T-helper 2 cell (primary cell): ENCODE measurements at regions not wholly inside any gene's neighbourhood (a gene's known extent, or its start where the extent isn't known, plus 50 kb on each side); places are given as distances from the start of the nearest gene placed in this dataset.
A peak's percentile ranks its signal among the peaks of the same experiment; 100 is the strongest.

Source experiments
- DNase-seq, 5 experiments: peaks; one replicate each; pipeline versions ENCODE4 v3.0.0 to v3.0.0-alpha.2; 2012 to 2022

- no peak for DNase-seq
Observed at GRCh38 chr5:157925786-157926671, 67.1 kb upstream of the CLINT1 start.

GRCh38 chr5:157924931-157925729, 66.2 kb upstream of the CLINT1 start:
- no peak for DNase-seq

GRCh38 chr5:157924490-157924889, 65.5 kb upstream of the CLINT1 start:
- no peak for DNase-seq

DNA sequence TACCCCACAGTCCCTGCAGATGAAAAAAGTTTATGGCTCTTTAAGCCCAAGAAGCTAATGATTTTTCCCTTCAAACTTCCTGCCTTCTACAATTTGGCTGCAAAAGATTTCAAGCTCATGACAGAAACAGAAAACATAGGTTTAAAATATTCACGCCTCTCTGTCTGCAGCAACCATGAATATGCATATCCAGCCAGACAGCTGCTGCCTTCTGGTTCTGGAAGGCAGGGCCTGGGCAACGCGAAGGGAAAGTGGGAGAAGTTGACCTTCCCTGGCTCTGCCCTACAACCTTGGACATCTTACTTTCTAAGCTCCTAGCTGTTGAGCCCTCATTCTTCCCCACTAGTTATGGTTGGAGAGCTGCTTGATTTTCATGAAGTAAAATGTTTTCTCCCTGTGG, 64.8 kb upstream of the CLINT1 start:
- no peak for DNase-seq

DNA sequence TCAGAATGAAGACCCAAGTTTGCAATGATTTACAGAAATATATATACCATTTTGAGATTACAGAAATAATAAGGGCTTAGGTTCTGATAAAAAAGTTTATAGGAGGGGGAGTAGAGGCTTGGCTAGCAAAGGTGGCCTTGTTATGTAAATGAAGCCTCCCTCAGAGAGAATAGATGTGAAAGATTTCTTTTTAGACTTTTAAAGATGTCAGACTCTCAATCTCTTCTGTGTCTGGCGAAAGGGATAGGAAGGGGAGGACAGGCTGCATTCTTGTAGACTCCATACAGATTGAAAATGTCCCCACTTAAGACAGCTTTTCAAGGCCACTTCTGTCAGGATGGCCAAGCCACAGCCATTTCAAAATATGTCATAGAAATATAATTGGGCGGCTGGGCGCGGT, 63.1 kb upstream of the CLINT1 start:
- no peak for DNase-seq

GRCh38 chr5:157920828-157921170, 61.9 kb upstream of the CLINT1 start:
- no peak for DNase-seq

DNA sequence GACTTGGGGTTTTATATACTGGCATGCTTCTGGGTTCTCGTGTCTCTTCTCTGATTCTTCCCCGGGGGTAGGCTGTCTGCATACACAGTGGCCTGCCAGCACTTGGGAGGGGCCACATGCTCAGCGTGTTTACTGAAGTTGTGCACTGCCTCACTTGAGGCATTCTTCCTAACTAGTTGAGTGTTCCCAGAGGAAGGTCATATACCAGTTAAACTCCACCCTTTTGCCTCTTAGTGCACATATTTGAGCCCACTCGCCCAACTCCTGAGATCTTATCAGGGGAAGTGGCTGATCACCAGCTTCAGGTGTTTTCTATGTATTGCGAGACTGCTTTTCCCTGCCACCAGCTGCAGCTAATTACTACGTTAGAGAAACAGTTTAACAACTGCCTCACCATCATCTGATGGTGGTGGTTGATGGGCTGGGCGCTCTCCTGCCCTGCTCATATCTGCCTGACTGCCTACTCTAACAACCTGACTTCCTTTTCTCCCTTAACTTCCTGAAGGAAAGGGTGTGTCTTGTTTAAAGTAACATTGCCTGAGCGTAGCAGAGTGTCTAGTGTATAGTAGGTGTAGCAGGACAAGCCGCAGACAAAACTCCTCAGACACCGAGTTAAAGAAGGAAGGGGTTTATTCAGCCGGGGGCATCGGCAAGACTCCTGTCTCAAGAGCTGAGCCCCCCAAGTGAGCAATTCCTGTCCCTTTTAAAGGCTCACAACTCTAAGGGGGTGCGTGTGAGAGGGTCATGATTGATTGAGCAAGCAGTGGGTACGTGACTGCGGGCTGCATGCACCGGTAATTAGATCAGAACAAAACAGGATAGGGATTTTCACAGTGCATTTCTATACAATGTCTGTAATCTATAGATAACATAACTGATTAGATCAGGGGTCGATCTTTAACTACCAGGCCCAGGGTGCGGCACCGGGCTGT, 60.1 kb upstream of the CLINT1 start:
- DNase-seq = peak in 1 of 5 experiments; percentile 72

- DNase-seq = peak; percentile 12 to 80 (median 37)
Observed at GRCh38 chr5:157917899-157918809, 59.2 kb upstream of the CLINT1 start.

DNA sequence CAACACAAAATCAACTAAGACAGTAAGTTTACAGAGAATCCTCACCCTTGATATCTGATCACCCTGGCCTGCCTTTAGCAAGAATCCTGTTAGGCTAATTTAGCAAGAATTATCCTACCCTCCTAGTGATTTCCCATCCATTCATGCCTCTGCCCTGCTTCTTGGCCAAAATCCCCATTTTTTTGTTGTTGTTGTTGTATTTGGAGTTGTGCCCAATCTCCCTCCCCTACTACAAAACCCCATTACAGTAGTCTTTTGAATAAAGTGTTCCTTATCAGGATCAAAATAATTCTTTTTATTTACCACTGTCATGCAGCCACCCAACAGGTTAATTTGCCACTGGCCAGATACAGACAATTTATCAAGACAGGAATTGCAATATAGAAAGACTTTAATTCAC, 58.5 kb upstream of the CLINT1 start:
- DNase-seq = no peak

DNA sequence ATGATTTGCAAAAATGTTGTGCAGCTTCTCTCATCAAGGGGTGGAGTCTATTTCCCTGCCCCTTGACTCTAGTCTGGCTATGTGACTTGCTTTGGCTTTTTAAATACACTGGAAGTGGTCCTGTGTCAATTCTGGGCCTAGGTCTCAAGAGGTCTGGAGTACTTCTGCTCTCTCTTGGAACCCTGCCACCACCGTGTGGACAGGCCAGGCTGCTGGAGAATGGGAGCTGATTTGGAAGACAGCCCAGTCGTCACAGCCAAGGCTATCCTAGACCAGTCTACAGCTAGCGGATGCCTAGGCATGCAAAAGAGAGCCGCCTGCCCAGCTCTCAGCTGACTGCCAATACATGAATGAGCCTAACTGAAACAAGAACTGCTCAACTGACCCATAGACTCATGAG, 56.7 kb upstream of the CLINT1 start:
- no peak for DNase-seq

DNA sequence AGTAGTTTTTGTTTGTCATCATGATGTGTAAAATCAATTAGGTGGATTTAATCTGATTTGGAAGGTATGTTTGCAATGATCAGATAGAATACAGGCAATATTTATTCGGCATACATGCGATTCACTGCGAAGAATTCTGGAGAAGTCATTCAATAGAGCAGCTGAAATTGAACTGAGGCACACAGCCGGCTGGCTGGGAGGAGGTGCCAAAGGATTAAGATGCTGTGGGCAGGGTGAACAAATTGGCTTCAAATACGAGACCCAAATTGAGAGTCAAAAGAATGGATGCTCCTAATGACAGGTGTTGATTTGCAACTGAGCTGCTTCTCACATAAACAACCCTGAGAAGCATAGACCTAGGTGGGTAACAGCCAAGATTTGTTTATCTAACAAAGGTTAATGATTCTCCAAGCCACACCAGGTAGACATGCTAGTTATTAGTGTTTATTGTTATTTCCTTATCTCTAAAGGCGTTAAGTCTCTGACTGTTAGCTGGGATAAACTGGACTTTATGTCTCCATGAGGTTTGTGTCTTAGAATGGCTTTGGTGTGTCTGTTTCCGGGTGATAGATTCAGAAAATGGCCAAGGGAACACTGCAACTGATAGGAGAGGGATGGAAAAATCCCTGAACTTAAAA, 55.3 kb upstream of the CLINT1 start:
- DNase-seq = no peak

DNA sequence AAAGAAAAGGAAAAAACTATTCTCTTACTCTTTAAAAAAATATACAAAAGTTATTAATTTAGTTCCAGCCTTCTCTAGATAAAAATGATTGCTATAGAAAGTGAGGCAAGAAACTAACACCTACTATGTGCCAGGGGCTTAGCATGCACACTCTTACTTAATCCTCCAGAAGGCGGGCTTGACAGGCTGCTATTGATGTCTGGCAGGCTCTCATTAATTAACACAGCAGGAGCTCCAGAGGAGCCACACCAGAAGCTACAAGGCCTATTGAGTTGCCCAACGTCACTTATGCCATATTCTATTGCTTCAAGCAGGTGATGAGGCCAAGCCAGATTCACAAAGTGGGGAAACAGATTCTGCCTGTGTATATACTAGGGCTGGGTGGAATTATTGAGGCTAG, 54.6 kb upstream of the CLINT1 start:
- DNase-seq = no peak

DNA sequence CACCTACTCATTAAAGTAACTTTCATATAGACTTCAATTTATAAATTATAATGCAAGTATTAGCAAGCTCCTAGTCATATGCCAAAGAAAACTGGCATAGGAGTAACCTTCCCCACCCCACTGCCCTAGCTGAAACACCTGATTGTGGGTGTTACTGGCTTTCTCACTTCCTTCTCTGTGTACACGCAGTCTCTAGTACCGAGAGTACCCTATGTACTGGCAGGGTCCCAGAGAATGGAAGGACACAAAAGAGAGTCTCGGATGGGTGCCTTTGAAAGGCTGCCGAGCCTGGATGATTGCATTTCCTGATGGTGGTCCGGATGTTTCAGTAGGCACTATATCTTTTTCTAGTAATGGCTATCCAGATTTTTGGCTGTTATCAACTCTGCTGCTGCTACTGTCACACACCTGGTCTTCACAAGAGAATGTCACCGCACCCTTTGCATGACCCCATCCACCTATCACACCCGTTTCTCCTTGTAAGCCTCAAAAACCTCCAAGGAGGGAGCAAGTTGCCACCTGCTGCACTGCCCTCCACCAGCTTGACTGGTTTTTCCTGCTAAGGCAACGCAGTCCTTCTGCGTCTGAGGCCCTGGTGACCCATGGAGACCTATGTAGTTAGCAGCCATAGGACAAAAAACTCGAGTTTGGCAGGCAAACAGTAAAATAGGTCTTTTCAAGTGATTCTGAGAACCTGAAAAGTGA, 53.8 kb upstream of the CLINT1 start:
- no peak for DNase-seq

DNA sequence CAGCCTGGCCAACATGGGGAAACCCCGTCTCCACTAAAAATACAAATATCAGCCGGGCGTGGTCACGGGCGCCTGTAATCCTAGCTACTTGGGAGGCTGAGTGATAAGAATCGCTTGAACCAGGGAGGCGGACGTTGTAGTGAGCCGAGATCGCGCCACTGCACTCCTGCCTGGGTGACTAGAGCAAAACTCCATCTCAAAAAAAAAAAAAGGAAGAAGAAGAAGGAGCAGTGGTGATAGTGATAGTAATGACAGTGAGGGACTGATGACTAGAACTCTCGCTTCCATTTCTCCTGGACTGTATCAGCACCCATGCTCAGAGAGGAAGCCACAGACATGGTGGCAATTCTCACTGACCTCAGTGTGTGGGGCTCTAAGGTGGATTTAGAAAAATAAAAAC, 52.6 kb upstream of the CLINT1 start:
- DNase-seq = no peak
